ENCODE measurements at regions not wholly inside any gene's neighbourhood (a gene's known extent, or its start where the extent isn't known, plus 50 kb on each side); places are given as distances from the start of the nearest gene placed in this dataset.
"Not testable (repeated sequence)": the region's sequence is repeated elsewhere in the genome, so short reads cannot be mapped to it uniquely, and the experiment has no call there.

DNA sequence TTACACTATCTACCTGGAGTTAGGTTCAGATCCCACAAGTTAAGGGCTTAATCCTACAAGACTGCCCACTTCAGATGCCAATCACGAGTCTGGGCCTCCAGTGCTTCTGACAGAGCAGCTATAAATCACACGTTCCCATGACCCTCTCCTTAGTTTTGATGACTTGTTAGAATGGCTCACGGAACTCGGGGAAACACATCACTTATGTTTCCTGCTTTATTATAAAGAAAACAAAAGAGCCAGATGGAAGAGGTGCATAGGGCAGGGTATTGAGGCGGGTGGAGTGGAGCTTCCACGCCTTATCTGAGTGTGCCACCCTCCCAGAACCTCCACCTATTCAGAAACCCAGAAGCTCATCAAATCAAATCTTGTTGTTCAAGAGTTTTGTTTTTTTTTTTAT lies 170.8 kb downstream of the MOBP start:
- H3K36me3 Mint-ChIP-seq (ENCODE audit: low read depth), result no peaks in the 10 kb centered on the region
- ATAC-seq (no peak), DNase-seq (no peak)
- H3K27me3 Mint-ChIP-seq, result peaks cover 7% of the 10 kb centered on the region
- peaks cover 20% of the 10 kb centered on the region for H3K4me1 Mint-ChIP-seq
- no peaks in the 10 kb centered on the region for H3K9me3 Mint-ChIP-seq
- H3K4me3 Mint-ChIP-seq, result no peak overlapping the region
- H3K27ac Mint-ChIP-seq, result no peak overlapping the region

DNA sequence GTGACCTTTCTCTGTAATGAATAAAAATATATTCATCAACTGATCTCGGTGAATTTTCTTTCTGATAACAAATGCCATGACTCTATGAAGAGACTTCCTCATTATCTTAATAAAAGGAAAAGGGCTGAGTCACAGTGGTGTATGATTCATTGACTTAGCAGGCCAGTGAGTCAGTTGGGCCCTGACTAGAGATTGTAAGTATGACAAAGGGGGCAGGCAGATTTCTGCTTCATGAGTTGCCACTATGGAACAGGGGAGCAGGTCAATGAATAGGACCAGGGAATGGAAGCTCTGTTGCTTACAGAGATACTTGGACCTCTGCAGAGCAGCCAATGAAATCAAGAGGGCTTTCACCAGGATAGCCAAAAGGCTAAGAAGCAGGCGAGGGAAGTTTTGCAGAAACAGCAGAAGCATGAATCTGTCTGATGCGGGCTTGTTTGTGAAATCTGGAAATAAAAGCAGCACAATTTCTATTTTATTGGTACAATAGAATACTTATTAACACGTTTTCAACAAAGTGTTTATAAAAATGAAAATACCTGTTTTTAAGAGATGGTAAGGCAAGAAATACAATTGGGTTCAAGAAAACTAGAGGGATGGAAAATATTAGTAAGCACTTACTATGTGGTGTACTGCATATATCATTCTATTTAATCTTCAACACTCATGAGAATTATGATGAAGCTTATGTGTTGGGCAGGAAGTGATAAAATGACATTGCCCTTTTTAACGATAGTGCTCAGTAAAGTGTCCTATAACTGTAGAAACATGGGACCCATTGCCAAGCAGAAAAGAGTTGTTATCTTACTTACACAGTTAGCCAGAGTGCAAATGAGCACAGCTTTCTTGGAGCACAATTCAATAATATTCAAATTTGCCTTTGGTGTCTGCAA lies 169.8 kb upstream of the MYRIP start:
- Mint-ChIP-seq H3K4me1 (peaks cover 20% of the 10 kb centered on the region), H3K27me3 (peaks cover 7% of the 10 kb centered on the region), H3K9me3 (no peaks in the 10 kb centered on the region), H3K27ac (peak overlapping the region; percentile 71), H3K4me3 (peak overlapping the region; percentile 25), H3K36me3 (ENCODE audit: low read depth) (no peaks in the 10 kb centered on the region)
- ATAC-seq (peak; percentile 95), DNase-seq (peak; percentile 21)

GRCh38 chr3:39641274-39641673 lies 168.1 kb upstream of the MYRIP start:
- Mint-ChIP-seq H3K9me3 (no peaks in the 10 kb centered on the region), H3K27ac (no peak overlapping the region), H3K27me3 (peaks cover 7% of the 10 kb centered on the region), H3K4me1 (peaks cover 20% of the 10 kb centered on the region), H3K4me3 (no peak overlapping the region), H3K36me3 (ENCODE audit: low read depth) (no peaks in the 10 kb centered on the region)
- ATAC-seq (peak; percentile 45), DNase-seq (no peak)

DNA sequence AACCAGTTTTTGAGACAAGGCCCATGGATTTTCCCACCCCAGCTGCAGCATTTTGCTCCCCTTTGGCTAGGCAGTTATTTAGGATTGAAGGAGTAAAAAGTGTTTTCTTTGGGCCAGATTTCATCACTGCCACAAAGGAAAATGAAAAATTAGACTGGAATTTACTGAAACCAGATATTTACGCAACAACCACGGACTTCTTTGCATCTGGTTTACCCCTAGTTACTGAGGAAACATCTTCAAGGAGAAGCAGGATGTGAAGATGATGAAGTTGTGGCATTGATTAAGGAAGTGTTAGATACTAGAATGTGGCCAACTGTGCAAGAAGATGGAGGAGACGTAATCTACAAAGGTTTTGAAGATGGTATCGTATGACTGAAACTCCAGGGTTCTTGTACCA lies 165.2 kb upstream of the MYRIP start:
- H3K27me3 Mint-ChIP-seq, result peaks cover 7% of the 10 kb centered on the region
- no peak overlapping the region for H3K27ac Mint-ChIP-seq
- H3K4me1 Mint-ChIP-seq, result peaks cover 18% of the 10 kb centered on the region
- ATAC-seq (no peak), DNase-seq (no peak)
- no peaks in the 10 kb centered on the region for H3K36me3 Mint-ChIP-seq (ENCODE audit: low read depth)
- H3K9me3 Mint-ChIP-seq, result no peaks in the 10 kb centered on the region
- no peak overlapping the region for H3K4me3 Mint-ChIP-seq

GRCh38 chr3:39651256-39651655 lies 158.2 kb upstream of the MYRIP start:
- H3K9me3 Mint-ChIP-seq; ATAC-seq; H3K36me3 Mint-ChIP-seq (ENCODE audit: low read depth); DNase-seq; H3K4me1 Mint-ChIP-seq; H3K4me3 Mint-ChIP-seq; H3K27ac Mint-ChIP-seq; H3K27me3 Mint-ChIP-seq: not testable (repeated sequence)

DNA sequence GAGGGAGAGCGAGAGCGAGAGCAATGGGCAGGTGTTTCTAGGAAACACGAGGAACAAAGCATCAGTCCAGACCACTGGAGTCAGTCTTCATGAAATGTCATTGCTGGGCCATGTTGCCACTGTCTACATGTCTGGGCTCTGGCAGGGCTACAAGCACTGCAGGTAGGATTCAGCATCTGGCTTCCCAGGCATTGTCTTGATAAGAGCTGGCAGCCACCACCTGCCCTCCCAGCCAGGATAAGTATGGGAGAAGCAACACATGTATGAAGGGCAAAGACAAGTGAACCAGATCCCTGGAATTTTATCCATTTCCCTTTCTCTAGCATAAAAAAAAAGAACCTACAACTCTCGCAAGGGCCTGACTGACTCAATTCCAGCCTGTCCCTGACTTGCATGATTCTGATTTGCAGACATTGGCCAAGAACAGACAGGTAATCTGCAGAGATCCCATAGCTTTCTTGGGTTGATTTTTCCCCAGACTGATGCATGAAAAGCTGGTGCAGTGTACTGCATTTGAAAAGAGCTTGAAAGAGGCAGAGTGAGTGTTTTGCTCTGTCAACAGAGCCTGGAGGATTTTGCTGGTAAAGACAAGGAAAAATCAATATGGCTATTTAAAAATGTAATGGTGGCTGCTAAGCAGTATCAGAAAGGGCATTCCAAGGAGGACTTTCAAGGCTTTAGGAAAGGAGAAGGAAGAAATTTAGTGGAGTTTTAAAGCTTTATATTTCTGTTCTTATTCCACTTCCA lies 157.2 kb upstream of the MYRIP start:
- Mint-ChIP-seq H3K4me1 (no peaks in the 10 kb centered on the region), H3K36me3 (ENCODE audit: low read depth) (no peaks in the 10 kb centered on the region), H3K4me3 (no peak overlapping the region), H3K9me3 (no peaks in the 10 kb centered on the region), H3K27me3 (no peaks in the 10 kb centered on the region), H3K27ac (no peak overlapping the region)
- no peak for ATAC-seq
- no peak for DNase-seq

DNA sequence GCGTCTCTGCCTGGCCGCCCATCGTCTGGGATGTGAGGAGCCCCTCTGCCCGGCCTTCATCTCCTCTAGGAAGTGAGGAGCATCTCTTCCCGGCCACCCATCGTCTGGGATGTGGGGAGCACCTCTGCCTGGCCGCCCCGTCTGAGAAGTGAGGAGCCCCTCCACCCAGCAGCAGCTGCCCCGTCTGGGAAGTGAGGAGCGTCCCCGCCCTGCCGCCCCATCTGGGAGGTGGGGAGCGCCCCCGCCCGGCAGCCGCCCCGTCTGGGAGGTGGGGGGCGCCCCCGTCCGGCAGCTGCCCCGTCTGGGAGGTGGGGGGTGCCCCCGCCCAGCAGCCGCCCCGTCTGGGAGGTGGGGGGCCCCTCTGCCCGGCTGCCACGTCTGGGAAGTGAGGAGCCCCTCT lies 153.7 kb upstream of the MYRIP start:
- H3K27ac Mint-ChIP-seq; H3K27me3 Mint-ChIP-seq; H3K9me3 Mint-ChIP-seq; ATAC-seq; H3K4me3 Mint-ChIP-seq; H3K4me1 Mint-ChIP-seq; DNase-seq; H3K36me3 Mint-ChIP-seq (ENCODE audit: low read depth): not testable (repeated sequence)

DNA sequence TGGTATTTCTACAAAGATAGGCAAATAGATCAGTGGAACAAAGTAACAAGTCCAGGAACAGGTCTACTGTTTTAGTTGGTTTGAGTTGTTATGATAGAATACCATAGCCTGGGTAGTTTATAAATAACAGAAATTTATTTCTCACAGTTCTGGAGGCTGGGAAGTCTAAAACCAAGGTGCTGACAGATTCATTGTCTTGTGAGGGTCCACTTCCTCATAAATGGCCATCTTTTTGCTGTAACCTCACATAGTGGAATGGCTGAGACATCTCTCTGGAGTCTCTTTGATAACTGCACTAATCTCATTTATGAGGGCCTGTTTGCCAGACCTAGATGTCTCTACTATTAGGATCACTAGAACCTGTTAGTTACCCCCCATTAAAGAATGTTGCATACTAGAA lies 152.3 kb upstream of the MYRIP start:
- H3K9me3 Mint-ChIP-seq, result no peaks in the 10 kb centered on the region
- H3K27me3 Mint-ChIP-seq, result peaks cover 2% of the 10 kb centered on the region
- H3K4me1 Mint-ChIP-seq, result no peaks in the 10 kb centered on the region
- no peak overlapping the region for H3K4me3 Mint-ChIP-seq
- H3K27ac Mint-ChIP-seq, result no peak overlapping the region
- DNase-seq (no peak), ATAC-seq (no peak)
- H3K36me3 Mint-ChIP-seq (ENCODE audit: low read depth), result no peaks in the 10 kb centered on the region

- Mint-ChIP-seq H3K4me3 (no peak overlapping the region), H3K9me3 (no peaks in the 10 kb centered on the region), H3K4me1 (no peaks in the 10 kb centered on the region), H3K27me3 (peaks cover 2% of the 10 kb centered on the region), H3K27ac (no peak overlapping the region), H3K36me3 (ENCODE audit: low read depth) (no peaks in the 10 kb centered on the region)
- ATAC-seq, result no peak
- no peak for DNase-seq
Observed at GRCh38 chr3:39657775-39658174, 151.6 kb upstream of the MYRIP start.

DNA sequence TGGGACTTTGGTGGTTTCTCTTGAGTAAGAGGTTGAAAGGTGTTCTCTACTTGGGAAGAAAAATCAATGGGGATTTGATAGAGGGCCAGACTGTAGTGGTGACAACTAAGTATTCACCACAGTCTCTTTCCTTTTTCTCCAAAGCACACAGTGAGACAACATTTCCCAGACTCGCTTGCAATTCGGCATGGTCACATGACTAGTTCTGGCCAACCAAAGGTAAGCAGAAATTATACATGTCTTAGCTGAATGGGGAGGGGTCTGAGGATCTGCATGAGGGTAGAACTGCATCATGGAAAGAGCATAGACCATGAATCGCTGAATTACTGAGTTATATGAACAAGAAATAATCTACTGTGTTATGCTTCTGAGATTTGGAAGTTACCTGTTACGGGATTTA lies 144.5 kb upstream of the MYRIP start:
- Mint-ChIP-seq H3K4me3 (no peak overlapping the region), H3K27me3 (no peaks in the 10 kb centered on the region), H3K36me3 (ENCODE audit: low read depth) (no peaks in the 10 kb centered on the region), H3K9me3 (no peaks in the 10 kb centered on the region), H3K4me1 (no peaks in the 10 kb centered on the region), H3K27ac (no peak overlapping the region)
- DNase-seq, result no peak
- ATAC-seq, result no peak

GRCh38 chr3:39665441-39665840 lies 144.0 kb upstream of the MYRIP start:
- H3K4me1 Mint-ChIP-seq, result no peaks in the 10 kb centered on the region
- DNase-seq (no peak), ATAC-seq (no peak)
- no peaks in the 10 kb centered on the region for H3K36me3 Mint-ChIP-seq (ENCODE audit: low read depth)
- no peaks in the 10 kb centered on the region for H3K27me3 Mint-ChIP-seq
- H3K4me3 Mint-ChIP-seq, result no peak overlapping the region
- no peaks in the 10 kb centered on the region for H3K9me3 Mint-ChIP-seq
- H3K27ac Mint-ChIP-seq, result no peak overlapping the region

DNA sequence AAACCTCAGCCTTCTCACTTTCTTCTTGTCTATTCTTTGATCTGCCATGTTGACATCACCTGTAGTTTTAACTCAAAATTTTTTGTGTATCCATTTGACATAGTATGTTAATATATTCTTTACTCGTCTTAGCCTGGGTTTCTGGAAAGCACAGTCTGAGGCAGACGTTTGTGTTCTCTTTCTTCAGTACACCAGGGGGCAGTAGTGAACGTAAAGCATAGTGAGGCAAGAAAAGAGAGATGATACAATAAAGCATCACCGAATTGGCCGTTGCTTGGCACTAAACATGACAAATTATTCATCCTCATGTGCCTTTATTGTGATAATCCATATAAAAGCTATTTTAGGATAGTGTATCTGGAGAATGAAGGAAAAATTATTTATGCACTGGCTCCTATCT lies 141.0 kb upstream of the MYRIP start:
- no peak overlapping the region for H3K4me3 Mint-ChIP-seq
- H3K9me3 Mint-ChIP-seq, result no peaks in the 10 kb centered on the region
- H3K36me3 Mint-ChIP-seq (ENCODE audit: low read depth), result no peaks in the 10 kb centered on the region
- no peaks in the 10 kb centered on the region for H3K27me3 Mint-ChIP-seq
- no peak overlapping the region for H3K27ac Mint-ChIP-seq
- H3K4me1 Mint-ChIP-seq, result no peaks in the 10 kb centered on the region
- DNase-seq, result peak; percentile 2
- ATAC-seq, result no peak

GRCh38 chr3:39671116-39671515 lies 138.3 kb upstream of the MYRIP start:
- H3K4me1 Mint-ChIP-seq, result no peaks in the 10 kb centered on the region
- H3K36me3 Mint-ChIP-seq (ENCODE audit: low read depth), result no peaks in the 10 kb centered on the region
- DNase-seq, result no peak
- no peak overlapping the region for H3K27ac Mint-ChIP-seq
- H3K9me3 Mint-ChIP-seq, result no peaks in the 10 kb centered on the region
- no peaks in the 10 kb centered on the region for H3K27me3 Mint-ChIP-seq
- no peak for ATAC-seq
- no peak overlapping the region for H3K4me3 Mint-ChIP-seq

GRCh38 chr3:39671600-39671999 lies 137.8 kb upstream of the MYRIP start:
- ATAC-seq (no peak), DNase-seq (no peak)
- Mint-ChIP-seq H3K9me3 (no peaks in the 10 kb centered on the region), H3K36me3 (ENCODE audit: low read depth) (no peaks in the 10 kb centered on the region), H3K27me3 (no peaks in the 10 kb centered on the region), H3K27ac (no peak overlapping the region), H3K4me3 (no peak overlapping the region), H3K4me1 (no peaks in the 10 kb centered on the region)

DNA sequence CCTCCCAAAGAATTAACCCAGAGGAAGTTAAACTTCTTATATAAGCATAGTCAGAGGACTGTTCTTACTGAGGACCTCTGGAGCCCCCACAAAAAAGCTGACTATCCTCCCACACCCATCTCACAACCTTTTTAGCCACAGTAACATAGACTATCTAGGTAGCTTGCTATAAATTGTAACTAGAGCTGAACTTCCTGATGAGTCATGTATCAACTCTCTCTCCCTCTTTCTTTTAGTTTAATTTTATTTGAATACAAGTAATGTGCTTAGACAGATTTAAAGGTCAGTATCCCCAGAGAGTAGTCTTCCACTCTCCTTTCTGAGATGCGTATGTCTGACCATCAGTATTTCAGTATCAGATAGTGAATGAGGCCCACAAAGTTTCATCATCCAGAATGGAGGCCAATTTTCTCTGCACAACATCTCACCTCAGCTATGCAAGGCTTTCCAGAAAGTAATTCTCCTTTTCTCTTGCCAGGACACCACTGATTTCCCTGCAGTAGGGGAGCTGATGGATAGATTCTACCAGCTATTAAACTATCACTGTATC lies 104.0 kb upstream of the MYRIP start:
- no peak overlapping the region for H3K27ac Mint-ChIP-seq
- DNase-seq, result no peak
- no peak for ATAC-seq
- H3K4me1 Mint-ChIP-seq, result no peaks in the 10 kb centered on the region
- H3K4me3 Mint-ChIP-seq, result no peak overlapping the region
- no peaks in the 10 kb centered on the region for H3K9me3 Mint-ChIP-seq
- peaks cover 9% of the 10 kb centered on the region for H3K27me3 Mint-ChIP-seq
- H3K36me3 Mint-ChIP-seq (ENCODE audit: low read depth), result no peaks in the 10 kb centered on the region
